ENCODE measurements at regions not wholly inside any gene's neighbourhood (a gene's known extent, or its start where the extent isn't known, plus 50 kb on each side); places are given as distances from the start of the nearest gene placed in this dataset.

DNA sequence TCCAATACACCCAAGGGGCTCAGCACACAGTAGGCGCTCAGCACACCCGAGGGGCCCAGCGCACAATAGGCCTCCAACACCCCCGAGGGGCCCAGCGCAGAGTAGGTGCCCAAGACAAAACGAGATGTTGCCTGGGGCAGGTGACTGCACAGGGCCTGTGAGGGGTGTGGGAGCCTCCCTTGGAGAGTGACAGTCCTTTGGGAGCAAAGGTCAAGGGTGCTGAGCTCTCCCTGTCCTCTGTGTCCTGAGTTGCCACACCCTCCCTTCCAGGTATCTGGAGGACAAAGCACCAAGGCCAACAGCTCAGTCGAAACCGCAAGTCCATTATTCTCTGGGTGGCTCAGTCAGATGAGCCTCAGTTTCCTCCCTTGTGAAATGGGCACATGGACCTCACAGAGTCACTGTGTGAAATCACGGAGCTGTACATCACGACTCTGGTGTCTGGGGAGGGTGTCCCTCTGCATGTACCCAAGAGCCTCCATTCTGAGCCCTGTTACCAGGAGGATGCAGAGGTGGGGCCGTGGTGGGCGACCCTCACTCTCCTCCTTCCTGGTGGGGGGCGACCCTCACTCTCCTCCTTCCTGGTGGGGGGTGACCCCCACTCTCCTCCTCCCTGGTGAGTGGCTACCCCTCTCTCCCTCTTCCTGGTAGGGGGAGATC is 81.3 kb downstream of the FOXL3 start:
- no peak for DNase-seq (ENCODE audit: low read depth)

DNA sequence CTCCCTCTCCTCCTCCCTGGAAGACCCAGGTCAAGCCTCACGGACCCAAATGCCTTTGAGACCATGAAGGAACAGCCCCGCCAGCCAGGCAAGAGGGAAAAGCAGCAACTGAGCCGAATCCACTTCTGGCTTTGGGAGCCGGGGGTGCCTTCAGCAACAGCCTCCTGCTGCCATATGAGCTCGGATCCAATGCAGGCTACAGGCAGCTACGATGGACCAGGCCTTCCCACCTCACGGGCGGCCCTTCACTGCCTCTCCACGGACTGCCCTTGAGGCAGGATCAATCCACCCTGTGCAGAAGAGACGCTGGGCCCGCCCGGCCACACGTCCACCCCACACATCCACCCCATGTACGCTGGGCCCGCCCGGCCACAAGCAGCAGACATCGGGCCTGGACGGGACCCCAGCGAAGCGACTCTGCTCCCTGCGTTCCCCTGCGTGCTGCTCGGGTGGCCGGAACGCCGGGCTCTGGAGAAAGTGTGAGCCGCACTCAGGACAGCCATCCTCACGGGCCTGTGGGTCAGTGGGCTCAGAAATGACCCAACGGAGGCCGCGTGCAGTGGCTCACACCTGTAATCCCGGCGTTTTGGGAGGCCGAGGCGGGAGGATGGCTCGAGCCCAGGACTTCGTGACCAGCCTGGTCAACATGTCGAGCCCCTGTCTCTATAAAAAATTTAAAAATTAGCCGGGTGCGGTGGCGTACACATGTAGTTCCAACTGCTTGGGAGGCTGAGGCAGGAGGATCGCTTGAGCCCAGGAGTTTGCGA is 82.0 kb downstream of the FOXL3 start:
- DNase-seq (ENCODE audit: low read depth): no peak

DNA sequence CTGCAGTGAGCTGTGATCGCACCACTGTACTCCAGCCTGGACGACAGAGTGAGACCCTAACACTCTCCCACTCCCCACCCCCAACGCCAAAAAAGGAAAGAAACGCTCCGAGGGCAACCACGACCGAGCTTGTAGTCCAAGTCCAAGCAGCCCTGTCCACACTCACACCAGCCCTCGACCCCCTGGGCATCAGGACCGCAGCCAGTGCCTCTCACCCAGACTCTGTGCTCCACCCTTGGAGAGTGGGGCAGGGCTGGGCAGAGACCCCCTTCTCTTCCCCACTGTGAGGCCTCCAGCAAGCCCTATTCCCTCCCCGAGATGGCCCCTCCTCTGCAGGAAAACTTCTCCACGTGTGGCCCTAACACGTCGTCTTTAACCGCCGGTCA is 82.6 kb downstream of the FOXL3 start:
- no peak for DNase-seq (ENCODE audit: low read depth)

DNA sequence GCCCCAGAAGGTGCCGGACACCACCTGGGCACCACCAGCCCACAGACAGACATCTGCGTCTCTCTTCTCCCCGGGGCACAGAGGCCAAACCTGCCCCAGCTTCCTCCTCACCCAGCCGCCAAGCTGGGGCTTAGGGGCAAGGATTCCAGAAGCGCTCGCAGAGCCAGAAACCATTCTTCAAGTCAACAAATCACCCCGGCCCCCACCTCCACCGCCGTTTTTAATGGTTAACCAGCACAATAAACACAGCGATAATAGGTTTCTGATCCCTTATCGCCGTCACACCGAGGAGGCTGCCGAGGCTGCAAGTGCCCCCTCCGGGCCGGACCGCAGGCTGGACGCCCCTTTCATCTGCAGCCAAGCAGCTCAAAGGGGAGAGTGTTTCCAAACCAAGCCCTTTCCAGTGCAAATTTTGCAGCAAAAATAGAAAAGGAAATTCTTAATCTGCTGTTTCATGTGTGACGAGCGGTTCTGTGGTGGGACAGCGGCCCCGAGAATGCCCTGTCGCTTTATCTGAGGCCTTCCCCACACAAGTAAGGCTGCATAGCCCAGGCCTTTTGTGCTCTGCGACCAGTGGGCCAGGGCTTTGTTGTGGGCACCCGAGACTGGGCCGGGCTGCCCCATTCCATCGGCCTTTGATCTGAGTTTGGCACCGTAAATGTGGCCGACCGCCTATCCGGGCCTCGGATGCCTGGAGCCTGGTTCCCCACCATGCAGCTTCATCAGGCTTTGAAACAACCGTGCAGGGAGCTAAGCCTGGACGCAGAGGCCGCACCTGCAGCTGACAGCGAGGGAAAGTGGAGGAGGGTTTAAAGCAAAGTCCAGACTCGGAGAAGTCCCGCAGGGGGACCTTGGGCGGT is 83.2 kb downstream of the FOXL3 start:
- no peak for DNase-seq (ENCODE audit: low read depth)

DNA sequence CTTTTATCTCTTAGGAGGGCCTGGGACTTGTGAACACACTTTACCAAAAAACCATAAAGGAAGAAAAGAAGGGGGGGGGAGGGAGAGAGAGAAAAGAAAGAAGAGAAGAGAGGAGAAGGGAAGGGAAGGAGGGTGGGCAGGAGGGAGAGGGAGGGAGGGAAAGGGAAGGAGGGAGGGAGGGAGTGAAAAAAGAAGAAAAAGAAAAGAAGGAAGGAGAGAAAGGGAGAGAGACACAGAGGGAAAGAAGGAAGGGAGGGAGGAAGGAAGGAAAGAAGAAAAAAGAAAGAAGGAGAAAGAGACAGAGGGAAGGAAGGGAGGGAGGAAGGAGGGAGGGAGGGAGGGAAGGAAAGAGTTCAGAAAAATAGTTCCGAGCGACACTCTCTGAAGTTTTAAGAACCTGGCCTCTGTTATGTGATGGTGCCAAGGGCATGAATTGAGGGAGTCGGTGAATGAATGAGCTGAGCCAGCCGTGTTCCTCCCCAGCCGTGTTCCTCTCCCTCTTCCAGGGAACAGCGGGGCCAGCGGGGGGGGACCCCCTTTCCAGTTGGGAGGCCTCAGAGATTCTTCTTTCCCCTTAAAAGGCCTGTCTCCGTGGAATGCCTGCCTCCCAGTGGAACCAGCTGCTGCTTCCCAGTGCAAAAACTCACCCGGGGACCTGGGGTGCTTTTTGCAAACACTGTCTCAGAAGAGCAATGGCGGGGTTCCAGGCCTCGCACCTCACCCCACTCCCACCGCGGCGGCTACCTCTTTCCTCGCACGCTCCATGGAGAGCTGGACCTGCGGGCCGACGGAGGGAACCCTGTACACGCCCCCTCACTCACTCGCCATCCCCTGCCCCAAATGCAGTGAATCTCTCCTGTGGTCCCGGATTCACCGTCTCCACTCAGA is 84.1 kb downstream of the FOXL3 start:
- no peak for DNase-seq (ENCODE audit: low read depth)

DNA sequence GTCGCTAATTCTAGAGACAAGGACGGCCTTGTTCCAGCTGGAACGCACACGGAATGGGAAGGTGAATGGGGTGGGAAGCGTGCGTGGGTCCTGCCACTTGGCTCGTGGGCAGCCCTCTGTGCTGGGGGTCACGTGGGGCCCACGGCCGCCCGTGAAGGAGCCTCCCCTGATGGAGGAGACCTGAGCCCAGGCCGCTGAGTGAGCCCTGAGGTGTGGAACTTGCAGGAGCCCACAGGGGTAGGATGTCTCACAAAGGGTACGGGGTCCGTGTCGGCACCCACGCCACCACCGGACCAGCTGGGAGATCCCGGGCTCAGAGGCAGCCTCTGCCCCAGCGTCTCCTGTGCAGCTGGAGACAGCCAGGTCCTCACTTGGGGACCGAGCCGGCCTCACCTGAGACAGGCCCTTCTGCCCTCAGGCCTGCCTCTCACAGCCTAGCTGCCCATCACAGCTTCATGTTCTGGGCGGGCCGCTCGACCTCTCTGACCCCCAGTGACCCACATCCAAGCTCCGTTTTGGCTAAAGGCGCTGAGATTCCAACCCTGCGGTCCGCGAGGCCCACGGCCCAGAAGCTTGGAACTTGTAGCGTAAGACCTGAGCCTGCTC is 84.8 kb downstream of the FOXL3 start:
- no peak for DNase-seq (ENCODE audit: low read depth)

DNA sequence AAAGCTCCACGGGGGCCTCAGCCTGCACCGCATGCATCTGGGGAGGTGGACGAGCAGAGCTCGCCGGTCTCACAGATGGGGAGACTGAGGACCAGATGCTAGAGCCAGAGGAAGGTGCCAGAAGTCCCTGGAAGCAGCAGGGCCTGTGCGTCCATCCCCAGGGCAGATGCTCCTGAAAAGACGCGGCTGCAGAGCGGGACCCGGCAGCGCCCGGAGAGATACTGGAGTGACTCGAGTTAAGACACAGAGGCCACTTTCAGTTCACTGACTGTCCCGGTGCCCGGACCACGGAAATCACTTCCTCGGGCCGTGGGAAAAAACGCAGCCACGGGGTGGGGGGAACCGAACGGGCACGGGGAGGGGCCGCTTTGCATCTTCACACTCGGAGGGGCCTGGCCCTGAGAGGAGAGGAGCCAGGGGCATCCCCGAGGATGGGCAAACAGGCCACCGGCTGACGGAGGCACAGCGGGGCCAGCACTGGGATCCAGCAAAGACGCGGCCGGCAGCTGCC is 85.4 kb downstream of the FOXL3 start:
- DNase-seq (ENCODE audit: low read depth): no peak

DNA sequence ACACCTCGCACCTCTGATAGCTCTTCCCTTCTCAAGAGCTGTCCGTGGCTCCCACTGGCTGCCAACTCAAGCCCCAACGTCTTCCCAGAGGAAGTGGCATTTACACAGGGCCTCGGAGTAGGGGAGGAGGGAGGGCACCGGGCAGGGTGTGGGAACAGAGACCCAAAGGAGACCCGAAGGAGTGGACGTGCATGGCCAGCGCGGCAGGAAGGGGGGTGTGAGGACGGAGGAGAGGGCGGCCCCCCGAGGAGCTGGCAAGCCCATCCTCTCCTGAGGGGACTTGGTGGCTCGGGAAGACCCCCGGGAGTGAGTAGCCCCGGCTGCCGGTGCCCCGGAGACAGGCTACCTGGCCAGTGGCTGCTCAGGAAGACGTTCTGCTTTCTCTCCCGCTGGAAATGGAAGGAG is 85.9 kb downstream of the FOXL3 start:
- no peak for DNase-seq (ENCODE audit: low read depth)

DNA sequence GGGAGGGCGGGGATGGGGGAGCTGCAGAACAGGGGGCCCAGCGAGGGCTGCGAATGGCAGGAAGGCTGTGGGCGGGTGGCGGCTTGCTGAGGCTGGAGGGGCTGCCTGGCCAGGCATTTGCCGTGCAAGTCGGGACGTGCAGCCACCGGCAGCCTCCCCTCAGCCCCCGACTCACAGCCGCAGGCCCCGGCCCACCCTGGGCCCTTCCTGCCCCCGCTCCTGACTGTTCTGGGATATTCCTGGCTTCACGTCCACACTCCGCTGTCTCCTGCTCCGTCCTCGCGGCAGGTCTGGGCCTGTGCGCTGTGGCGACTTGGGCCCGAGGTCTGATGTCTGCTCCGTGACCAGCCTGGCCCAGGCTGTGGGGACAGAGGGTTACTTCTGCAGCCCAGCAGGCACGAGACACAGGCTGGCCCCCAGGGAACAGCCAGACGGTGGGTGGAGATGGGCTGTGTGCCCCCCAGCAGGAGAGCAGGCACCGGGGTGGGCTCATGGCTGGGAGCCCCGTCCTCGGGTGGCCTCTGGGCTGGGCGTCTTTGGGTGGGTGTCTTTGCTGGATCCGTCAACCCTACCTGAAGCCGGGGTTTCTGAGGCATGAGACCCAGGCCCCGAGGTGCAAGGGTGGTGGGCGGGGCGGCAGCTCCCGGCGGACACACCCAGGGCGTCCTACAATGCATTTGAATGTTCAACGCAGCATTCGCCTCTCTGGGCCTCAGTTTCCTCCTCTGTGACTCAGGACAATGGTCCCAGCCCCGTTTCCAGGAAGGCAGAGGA is 86.5 kb downstream of the FOXL3 start:
- no peak for DNase-seq (ENCODE audit: low read depth)

DNA sequence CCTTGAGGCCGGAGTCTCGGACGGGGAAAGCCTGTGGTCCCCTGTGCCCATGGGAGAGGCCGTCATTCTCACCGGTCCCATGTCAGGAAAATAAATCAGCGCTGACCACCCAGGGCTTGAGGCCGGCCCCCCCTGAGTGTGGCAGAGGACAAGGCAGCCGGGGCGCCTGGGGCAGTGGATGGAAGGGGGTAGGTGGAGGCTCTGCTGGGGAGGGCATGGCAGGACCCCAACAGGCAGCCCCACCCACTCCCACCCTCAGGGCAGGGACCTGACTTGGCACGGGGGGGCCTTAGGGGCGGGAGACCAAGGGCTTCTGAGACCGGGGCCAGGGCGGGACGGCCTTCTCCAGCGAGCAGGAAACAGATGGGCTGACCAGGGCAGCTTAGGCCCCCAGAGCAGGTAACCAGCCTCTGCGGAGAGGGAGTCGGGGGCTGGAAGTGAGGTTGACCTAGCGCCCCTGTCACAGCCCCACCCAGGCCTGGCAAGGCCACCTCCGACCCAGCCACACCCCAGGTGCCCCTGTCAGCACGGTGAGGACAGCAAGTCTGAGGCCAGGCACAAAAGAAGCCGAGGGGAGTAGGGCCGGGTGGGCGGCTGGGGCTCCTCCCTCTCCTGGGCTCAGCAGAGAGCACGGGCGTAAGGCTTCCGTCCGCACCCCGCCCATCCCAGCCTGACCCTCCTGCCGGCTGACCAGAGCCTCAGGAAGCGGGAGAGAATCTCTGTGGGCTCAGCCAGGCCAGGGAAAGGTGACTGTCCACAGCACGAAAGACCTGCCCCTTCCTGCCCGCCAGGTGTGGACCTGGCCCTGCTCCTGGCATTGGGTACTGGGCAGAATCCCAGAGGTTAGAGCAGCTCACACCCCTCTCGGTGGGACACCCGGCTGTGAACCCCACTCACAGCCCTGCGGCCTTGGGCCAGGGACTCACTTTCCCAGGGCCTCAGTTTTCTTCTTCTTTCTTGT is 87.4 kb downstream of the FOXL3 start:
- no peak for DNase-seq (ENCODE audit: low read depth)

DNA sequence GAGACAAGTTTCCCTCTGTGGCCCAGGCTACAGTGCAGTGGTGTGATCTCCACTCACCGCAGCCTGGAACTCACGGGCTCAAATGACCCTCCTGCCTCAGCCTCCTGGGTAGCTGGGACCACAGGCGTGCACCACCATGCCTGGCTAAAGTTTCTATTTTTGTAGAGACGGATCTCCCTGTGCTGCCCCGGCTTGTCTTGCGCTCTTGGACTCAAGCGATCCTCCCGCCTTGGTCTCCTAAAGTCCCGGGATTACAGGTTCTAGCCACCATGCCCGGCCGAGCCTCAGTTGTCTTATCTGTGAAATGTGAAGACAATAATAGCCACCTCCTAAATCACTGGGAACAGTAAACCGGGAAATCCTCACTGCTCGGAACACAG is 88.1 kb downstream of the FOXL3 start:
- DNase-seq (ENCODE audit: low read depth): no peak

DNA sequence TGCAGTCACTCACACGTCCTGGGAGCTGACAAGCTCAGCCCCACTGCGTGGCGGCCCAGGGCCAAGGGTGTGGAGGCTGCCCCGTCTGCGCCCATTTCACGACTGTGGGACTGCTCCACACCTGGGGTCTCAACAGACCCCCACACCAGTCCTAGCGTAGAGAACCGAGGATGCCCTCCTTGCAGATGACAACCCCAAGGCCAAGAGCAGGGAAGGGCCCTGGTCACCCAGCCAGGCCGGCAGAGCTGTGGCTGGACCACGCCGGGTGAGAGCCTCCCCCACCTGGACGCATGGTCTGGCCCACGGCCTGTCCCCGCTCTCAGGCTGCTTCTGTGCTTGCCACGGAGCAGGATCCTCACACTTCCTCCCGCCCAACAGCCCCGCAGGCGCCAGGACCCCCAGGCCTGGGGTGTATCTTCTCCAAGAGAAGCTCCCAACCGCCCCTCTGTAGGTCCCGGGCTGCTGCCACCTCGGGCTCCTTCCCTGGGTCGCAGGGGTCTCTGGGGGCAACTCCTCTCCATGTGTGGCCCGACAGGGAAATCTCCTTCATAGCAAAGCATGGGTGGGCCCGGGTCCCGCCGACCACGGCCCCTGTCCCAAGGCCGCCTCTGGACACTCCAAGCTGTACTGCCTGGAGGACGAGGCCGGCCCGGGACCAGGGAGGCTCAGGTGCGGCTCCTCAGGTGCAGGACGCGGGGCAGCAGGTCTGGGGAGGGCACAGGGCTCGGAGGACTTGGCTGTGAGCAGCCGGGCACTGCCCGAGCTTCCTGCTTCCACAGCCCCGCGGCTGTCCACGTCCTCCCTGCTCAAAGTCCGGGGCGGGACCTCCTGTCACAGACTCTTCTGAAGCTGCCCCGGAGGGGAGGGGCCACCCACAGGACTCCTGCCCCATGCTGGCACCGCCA is 88.8 kb downstream of the FOXL3 start:
- DNase-seq (ENCODE audit: low read depth): no peak

DNA sequence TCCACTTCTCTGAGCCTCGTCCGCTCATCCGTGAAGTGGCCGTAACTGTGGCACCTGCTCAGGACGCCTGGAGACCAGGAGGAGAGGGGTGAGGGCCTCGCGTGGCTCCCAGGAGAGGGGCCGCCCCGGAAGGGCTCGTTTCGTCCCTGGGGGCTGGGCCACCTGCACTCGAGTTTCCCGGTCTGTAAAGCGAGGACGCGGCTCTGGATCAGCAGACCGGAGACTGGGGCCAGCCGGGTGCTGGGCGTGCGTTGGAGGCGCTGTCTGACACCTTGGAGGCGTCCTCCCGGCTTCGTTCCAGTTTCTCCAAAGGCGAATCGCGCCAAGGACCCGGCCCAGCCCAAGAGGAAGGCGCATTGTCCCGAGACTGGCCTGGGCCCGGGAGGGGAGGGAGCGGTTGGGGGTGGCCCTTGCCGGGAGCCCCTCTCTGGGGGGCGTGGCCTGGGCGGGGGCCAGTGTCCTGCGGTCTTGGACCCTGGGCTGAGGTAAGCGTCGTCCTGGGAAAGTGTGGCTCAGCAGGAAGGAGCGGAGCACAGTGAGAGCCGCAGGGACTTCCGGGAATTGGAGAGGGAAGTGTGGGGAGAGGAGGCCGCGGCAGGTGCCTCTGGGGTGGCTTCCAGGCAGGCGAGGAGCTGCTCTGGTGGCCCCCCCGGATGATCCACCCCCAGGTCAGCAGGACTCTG is 89.6 kb downstream of the FOXL3 start:
- no peak for DNase-seq (ENCODE audit: low read depth)

DNA sequence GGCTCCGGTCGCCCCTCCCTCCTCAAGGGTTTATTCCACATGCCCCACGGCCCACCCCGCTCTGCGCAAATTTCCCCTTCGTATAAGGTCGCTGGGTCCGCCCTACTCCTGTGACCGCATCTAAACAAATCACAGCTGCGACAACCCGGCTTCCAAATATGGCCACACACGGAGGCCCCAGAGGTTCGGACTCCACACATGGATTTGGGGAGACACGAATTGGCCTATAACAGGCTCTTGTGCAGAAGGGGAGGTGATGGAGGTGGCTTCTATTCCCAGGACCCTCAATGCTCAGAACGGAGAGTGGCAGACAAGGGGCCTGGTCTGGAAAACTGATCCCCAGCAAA is 90.1 kb downstream of the FOXL3 start:
- DNase-seq (ENCODE audit: low read depth): no peak

DNA sequence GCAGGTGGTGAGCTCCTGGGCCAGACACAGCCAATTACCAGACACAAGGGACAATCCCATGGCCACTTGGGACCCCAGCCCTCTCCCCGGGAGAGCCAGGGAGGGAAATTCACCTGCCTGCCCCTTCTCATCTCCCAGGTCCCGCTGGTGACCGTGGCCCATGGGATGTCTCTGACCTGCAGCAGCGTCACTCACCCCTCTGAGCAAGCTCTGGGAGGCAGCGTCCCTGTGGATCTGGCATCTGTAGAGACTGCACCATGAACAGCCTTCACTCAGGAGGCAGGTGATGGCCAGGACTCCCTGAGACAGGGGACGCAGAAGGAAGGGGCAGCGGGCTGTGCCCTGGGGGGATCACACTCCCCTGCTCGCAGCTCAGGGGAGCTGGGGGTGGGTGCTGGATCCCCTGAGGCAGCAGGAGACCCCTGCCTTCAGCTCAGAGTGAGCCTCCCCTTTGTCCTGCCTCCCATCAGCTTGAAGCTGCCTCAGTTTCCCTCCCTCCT is 90.8 kb downstream of the FOXL3 start:
- DNase-seq (ENCODE audit: low read depth): no peak

DNA sequence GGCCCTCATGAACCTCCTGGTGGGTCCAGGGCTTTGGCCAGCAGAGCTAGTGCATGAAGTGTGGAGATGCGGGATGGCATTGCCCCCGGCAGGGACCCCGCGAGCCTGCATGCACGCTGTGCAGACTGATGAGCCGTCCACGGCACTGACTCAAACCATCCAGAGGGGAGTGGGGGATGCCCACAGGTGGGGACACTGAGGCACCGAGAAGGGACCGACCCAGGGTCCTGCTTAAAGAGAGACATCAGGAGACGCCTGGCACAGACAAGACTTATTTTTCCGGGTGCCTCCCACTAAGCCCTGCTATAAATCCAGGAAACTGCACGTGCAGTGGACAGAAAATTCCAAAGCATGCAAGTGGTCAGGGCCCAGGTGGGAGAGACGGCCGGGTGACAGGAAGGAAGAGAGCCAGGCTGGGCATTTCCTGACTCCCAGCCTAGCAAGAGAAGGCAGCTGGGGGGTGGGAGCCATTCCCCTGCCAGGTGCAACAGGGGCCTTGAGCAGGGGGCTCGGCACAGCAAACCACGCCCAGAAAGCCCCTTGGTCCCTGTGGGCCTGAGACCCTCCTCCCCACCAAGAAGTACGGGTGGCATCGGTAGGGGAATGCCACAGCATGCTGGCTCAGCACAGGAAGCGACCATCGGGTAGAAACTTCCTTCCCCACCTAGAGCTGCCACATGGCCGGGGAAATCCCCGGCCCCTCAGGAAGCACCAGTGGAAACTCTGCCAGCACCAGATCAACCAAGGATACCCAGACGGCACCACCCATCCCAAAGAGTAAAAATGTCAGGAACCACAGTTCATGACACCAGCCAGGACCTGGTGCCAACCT is 91.5 kb downstream of the FOXL3 start:
- no peak for DNase-seq (ENCODE audit: low read depth)

DNA sequence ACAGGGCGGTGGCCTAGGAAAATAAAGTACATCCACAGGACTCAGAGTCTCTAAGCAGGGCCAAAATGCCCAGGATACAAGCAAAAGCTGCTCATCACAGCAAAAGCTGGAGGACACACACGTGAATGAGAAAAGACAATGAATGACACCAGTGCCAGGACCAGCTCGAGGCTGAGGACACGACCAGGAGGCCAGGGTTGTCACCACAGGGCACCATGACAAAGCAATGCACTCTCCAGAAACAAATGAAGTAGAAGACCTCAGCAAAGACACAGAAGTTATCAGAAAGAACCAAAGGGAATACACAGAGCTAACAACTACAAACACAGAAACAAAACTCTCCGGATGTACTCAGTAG is 92.1 kb downstream of the FOXL3 start:
- DNase-seq (ENCODE audit: low read depth): no peak
